ENCODE measurements at regions not wholly inside any gene's neighbourhood (a gene's known extent, or its start where the extent isn't known, plus 50 kb on each side); places are given as distances from the start of the nearest gene placed in this dataset.
A peak's percentile ranks its signal among the peaks of the same experiment; 100 is the strongest.
"Not testable (repeated sequence)": the region's sequence is repeated elsewhere in the genome, so short reads cannot be mapped to it uniquely, and the experiment has no call there.

DNA sequence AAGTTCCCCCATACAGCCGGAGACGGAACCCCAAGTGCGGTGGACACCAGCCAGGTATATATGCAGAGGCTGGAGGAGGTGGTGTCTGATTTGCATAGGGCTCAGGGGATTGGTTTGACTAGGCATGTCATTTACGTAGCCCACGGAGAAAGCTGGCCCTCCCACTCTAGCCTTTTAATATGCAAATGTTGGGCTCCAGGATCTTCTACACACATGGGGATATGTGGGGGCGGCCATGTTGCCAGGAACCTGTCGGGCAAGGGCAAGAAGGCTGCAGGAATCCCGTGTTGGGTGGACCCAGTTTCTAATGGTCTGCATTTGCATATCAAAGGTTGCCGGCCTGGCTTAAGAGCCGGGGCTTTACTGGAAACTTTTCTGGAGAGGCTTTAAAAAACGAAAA is 57.4 kb downstream of the FTHL17 start:
- peak; percentile 17 for DNase-seq

GRCh38 chrX:31012509-31013025 is 59.3 kb downstream of the FTHL17 start:
- DNase-seq, result no peak

GRCh38 chrX:31007321-31007720 is 64.5 kb downstream of the FTHL17 start:
- DNase-seq, result no peak

GRCh38 chrX:31006027-31006426 is 65.8 kb downstream of the FTHL17 start:
- DNase-seq, result no peak

DNA sequence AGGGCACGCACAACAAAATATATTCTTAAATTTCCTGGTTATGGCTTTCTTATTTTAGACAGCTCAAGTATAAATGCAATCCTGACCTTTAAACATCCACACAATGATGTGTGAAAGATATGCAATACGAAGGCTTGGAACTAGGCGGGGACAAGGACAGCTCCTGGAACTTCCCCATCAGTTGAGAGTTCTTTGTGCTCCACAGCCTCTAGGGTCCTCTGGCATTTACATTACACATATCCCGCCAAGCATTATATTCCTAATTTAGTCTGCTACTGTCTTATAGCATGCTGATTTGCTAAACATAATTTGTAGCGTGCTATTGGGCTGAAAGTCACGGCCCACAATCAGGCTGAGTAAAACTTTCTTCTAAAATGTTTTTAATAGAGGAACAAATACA is 74.4 kb downstream of the FTHL17 start:
- DNase-seq, result no peak

GRCh38 chrX:30995705-30996104 is 76.1 kb downstream of the FTHL17 start:
- DNase-seq, result no peak

DNA sequence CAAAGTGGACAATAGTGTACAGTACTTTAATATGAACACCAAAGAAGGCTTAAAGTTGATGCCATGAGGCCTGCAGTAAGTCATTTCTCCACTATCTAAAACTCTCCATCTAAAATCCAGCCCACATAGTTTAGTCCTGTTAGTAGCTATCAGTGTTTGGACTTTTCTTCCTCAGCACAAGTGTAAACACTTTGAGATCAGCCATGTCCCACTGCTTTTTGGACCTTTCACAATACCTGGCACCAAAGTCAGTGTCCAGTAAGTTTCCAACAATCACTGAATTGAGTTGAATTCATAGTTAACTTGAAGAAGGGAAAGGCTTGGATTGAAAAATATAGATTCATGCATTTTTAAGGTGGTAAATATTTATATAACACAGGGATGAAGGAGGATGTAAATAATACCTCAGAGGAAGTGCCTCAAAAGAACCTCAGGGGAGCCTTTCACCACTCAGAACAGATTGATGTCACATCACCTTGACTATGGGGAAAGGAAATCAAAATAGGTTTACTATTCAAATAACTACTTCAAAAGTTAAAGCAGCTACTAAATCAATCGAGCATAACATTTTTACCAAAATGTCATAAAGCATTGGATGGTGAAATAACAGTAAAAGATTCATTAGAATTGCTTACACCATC is 76.7 kb downstream of the FTHL17 start:
- no peak for DNase-seq

- DNase-seq, result not testable (repeated sequence)
These were observed 77.8 kb downstream of the FTHL17 start for GRCh38 chrX:30994018-30994417.

DNA sequence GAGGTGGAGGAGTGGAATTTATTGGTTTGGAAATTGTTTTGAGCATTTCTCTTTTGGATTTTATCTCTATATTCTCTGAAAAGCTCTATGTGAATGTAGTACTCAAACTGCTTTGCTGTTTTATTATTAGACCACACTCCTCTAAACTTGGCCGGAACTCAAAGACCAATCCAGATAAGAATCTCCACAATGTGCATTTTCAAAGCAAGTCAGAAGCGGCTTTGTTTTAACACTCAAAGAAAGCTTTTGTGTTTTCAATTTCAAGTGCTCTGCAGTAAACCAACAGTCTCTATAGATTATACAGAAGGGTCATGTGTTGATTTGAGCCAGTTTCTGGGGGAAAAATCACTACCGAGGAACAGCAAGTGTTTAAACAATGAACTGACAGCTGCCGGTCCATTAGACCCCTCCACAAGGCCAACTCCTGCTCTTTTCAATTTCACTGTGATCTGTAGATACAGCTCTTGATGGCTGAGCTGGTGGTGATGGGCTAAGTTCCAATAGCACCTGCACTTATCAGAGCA is 79.4 kb downstream of the FTHL17 start:
- no peak for DNase-seq

- DNase-seq, result no peak
These were observed 81.5 kb downstream of the FTHL17 start for GRCh38 chrX:30990361-30990760.

DNA sequence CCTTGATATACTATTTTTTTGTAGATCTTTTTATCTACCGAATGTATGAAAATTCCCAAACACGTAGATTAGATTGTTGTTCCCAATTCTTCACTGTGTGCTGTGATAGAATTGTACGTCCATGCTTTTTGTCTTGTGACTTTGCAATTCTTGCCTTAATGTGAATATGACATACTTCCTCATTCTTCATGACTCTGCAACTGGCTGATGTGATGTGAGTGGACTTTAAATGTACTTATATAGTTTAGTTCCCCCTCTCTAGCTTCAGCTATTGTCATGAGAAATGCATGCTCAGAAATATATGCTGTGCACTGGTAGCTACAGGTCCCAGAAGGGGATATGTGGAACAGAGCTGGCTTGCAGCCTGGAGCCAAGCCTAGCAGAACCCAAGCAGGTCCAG is 89.4 kb downstream of the FTHL17 start:
- no peak for DNase-seq

DNA sequence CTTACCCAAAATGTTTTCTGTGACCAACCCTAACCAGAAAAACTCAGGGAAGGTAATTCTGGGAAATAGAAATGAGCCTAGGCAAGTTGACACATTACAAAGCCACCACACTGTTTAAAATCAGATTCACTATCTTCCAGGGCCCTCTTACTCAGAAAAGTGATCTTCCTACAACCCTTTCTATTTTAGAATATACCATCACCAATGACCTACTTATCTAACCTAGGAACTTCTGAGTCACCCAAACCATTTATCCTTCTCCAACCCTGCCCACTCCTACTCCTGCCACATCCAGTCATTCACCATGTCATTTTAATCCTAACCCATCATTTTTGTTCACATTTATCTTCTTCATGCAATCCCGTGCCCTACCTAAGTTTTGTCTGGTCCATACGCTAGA is 89.9 kb downstream of the FTHL17 start:
- DNase-seq, result no peak

DNA sequence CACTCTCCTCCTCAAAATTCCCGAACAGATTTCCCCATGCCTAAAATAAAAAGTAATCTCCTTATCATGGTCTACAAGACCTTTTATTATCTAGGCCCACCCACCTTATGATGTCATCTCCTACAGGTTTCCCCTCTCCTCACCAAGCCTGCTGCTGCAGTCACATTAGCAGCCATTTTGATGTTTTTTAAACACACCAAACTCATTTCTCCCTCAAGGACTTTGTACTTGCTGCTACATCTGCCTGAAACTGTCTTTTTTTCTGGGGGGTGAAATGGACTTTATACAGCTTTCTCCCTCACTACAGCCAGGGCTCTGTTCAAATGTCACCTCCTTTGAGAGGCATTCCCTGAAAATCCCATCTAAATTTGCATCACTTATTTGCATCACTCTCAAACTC is 90.2 kb upstream of the TAB3 start:
- no peak for DNase-seq

DNA sequence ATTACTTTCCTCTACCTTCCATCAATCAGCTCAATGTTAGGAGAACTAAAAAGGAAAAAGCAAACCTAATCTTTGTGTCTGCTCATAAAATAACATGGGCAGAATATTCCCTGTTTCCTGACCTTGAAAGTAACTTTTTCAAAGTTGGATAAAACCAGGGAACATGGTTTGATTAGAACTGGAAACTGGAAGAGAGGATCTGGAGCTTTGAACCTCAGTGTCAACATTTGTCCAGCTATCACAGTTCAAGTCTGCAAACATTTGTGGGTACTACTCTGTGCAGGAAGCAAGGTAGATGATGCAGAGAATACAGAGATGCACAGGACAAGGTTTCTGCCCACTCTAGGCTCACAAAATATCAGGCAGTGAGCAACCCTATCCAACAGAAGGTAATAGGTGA is 86.4 kb upstream of the TAB3 start:
- DNase-seq, result no peak

DNA sequence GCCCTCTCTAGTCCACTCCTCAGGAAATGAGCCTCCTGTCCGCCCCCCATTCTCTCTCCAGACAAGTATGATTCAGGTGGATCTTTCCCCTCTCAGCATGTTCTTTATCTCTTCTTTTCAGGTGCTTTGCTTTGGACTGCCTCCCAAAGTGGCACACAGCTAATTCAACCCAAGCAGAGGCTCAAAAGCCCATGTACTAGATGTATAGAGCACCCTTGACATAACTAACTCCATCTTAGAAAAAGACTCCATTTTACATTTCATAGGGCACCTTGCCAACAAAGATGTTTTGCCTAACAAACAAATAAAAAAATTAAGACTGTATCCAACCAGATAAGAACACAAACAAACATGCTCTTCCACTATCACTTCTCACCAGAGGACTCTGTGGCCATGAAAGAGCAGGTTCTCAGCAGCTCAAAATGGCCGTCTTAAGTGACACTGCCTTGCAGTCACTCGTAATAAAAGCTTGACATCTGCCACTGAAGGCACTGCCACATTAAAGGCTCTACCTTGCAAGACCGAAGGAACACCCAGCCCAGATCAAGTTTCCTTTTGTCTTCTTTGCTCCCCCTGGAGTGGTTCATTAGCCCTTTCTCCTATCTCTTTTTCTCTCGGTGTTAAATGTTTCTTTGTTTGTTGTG is 84.9 kb upstream of the TAB3 start:
- DNase-seq, result no peak

- DNase-seq, result no peak
These were observed 82.9 kb upstream of the TAB3 start for GRCh38 chrX:30971774-30972603.

GRCh38 chrX:30967516-30967915 is 78.5 kb upstream of the TAB3 start:
- no peak for DNase-seq

DNA sequence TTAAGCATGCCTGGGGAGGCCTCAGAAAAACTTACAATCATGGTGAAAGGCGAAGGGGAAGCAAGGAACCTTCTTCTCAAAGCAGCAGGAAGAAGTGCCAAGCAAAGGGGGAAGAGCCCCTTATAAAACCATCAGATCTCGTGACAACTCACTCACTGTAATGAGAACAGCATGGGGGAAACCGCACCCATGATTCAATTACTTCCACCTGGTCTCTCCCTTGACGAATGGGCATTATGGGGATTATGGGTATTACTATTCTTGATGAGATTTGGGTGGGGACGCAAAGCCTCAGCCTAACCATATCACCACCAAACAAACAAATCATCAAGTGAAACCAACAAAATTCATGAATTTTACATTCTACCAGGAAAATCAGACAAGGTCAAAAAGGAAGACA is 76.7 kb upstream of the TAB3 start:
- DNase-seq, result no peak

DNA sequence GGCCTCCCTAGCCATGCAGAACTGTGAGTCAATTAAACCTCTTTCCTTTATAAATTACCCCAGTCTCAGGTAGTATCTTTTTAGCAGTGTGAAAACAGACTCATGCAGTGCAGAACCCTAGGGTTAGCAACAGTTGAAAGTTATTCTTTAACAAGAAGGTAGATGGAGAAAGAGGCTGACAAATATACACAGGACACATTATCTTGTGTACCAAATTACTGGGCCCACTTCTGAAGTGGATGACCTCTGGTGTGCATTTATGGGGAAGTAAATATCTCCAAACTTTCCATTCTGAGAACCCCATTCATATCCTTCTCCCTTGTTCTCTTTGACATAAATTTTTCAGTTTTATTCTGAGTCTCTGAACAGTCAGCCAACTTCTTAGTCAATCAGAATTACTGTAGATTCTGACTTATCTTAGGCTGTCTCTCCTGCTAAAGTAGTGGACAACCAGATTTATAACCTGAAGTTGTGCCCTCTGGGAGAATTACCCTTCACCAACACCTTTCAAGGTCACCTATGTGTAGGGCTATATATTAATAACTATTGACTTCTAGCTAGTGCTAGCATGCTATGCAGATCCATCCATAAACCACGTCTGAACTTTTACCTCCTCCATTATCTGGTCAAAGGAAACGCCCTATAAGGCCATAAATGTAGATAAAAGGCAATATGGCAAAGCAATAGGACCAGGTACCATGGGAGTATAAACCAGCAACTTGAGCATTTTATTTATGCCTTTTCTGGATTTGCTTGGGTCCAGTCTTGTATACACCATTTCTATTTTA is 72.5 kb upstream of the TAB3 start:
- DNase-seq, result no peak

GRCh38 chrX:30957753-30958152 is 68.7 kb upstream of the TAB3 start:
- DNase-seq, result no peak

DNA sequence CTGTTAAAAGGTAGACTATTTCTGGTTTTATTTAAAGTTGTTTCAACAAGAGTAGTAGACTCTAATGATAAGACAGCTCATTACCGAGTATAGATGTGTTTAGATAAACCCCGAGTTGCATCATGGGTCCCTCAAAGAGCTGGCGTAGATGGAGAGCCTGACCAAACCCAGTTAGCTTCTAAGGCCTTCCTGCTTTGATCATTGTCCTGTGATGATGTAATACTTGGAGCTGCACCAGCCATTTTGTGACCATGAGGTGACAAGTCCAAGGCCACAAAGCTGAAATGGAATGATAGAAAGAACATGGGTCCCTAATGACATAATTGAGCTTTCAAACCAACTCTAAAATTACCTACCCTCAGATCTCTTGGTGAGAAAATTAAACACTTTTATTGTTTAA is 66.6 kb upstream of the TAB3 start:
- DNase-seq, result no peak

- DNase-seq, result no peak
These were observed 61.9 kb upstream of the TAB3 start for GRCh38 chrX:30951003-30951402.

- DNase-seq, result no peak
These were observed 61.3 kb upstream of the TAB3 start for GRCh38 chrX:30950391-30950790.
